HUES64 (cell line): ENCODE measurements at regions not wholly inside any gene's neighbourhood (a gene's known extent, or its start where the extent isn't known, plus 50 kb on each side); places are given as distances from the start of the nearest gene placed in this dataset.

Source experiments
- H3K27ac ChIP-seq: 2 replicates; pipeline ENCODE4 v1.7.0; 2013; ENCODE audit warnings: low read depth, low read length, inconsistent platforms
- H3K27me3 ChIP-seq: 2 replicates; pipeline ENCODE4 v1.6.1; 2013; ENCODE audit warnings: mild to moderate bottlenecking, low read length; ENCODE audit not compliant: insufficient read depth
- H3K36me3 ChIP-seq: 2 replicates; pipeline ENCODE4 v1.6.1; 2013; ENCODE audit warnings: mild to moderate bottlenecking, low read length; ENCODE audit not compliant: insufficient read depth
- H3K4me1 ChIP-seq: 2 replicates; pipeline ENCODE4 v1.6.1; 2013; ENCODE audit warnings: mild to moderate bottlenecking, low read length, moderate library complexity; ENCODE audit not compliant: insufficient read depth
- H3K4me3 ChIP-seq: 2 replicates; pipeline ENCODE4 v1.5.1; 2013; ENCODE audit warnings: mild to moderate bottlenecking, low read length, moderate library complexity
- H3K9ac ChIP-seq: 2 replicates; pipeline ENCODE4 v1.6.1; 2013; ENCODE audit warnings: mild to moderate bottlenecking, low read depth, low read length
- H3K9me3 ChIP-seq: 2 replicates; pipeline ENCODE4 v1.6.1; 2013; ENCODE audit warnings: low read depth, low read length; ENCODE audit not compliant: insufficient read depth
- WGBS: fragments of 150-250, 120-280 bp; methylation state at CpG from one replicate; pipeline ENCODE4 v1.1.7; 2013; ENCODE audit warnings: missing lambda C conversion rate; 5-methylcytosine and 5-hydroxymethylcytosine counted together

DNA sequence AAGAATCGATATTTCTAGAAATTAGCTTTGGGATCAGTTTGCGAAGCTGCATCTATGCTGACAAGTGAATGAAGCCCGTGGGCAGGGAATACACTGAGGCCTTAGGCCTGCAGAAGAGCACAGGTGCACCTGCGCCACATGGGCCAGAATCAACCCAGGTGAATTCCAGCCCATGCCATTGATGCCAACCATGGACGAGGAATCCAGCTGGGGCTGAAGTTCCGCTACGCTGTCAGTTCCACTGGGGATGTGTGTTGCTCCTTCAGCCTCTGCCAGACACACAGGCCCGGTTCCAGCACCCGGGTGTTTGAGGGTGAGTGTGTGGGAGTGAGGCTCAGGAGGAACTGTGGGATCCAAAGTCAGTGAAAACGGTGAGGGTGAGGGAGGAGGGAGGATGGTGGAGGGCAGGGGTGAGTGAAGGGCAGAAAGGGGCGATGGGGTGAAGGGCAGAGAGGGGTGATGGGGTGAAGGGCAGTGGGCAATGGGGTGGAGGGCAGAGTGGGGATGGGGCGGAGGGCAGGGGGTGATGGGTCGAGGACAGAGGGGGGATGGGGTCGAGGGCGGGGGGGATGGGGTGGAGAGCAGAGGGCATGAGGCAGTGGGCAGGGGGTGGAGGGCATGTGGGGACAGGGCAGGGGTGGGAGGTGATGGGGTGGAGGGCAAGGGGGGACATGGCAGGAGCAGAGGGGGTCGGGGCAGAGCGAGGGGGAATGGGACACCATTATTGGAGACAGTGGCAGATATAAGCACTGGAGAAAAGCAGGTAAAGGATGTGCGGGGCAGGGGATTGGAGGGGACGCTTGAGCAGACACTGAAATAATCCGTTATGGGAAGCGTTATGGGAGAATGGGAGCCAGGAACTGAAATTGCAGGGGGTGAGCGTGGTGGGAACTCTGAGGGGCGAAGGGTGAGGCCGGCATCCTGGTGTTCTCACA is 931.6 kb downstream of the BRD1 start:
- no peaks in the 10 kb centered on the region for H3K4me1 ChIP-seq
- H3K27me3 ChIP-seq = no peaks in the 10 kb centered on the region
- H3K9me3 ChIP-seq = no peaks in the 10 kb centered on the region
- 94% methylated on average over 24 of the region's 24 CpGs for WGBS
- no peak overlapping the region for H3K9ac ChIP-seq
- H3K36me3 ChIP-seq = no peaks in the 10 kb centered on the region
- H3K4me3 ChIP-seq = no peak overlapping the region
- no peak overlapping the region for H3K27ac ChIP-seq

GRCh38 chr22:48895336-48895735 is 932.3 kb downstream of the BRD1 start:
- H3K9ac ChIP-seq = no peak overlapping the region
- no peaks in the 10 kb centered on the region for H3K27me3 ChIP-seq
- no peaks in the 10 kb centered on the region for H3K9me3 ChIP-seq
- H3K27ac ChIP-seq = no peak overlapping the region
- WGBS = 95% methylated on average over 9 of the region's 9 CpGs
- H3K4me1 ChIP-seq = no peaks in the 10 kb centered on the region
- H3K4me3 ChIP-seq = no peak overlapping the region
- no peaks in the 10 kb centered on the region for H3K36me3 ChIP-seq

DNA sequence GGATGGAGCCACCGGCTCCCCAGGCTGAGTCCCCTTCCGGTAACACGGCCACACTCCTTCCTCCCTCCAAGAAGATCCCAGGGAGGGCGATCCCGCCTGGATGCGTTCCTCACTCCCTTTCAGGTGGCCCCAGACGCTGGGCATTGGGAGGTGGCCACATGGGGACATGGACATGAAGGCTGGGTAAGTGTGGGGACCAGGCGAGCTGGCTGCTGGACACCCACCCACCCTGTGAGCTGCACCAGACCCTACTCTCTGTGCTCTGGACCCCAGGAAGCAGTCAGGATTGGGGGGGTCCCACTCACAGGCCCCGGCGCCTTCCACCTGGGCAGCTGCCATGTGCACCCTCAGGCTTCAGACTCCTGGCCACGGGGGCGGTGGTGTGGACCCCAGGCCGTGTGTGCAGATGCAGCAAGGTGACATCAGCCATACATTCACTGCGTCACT is 932.8 kb downstream of the BRD1 start:
- H3K9me3 ChIP-seq = no peaks in the 10 kb centered on the region
- H3K27me3 ChIP-seq = no peaks in the 10 kb centered on the region
- H3K4me1 ChIP-seq = no peaks in the 10 kb centered on the region
- H3K4me3 ChIP-seq = no peak overlapping the region
- no peak overlapping the region for H3K9ac ChIP-seq
- 95% methylated on average over 14 of the region's 14 CpGs for WGBS
- H3K36me3 ChIP-seq = no peaks in the 10 kb centered on the region
- no peak overlapping the region for H3K27ac ChIP-seq

- no peaks in the 10 kb centered on the region for H3K27me3 ChIP-seq
- WGBS = 87% methylated on average over 23 of the region's 23 CpGs
- H3K9me3 ChIP-seq = no peaks in the 10 kb centered on the region
Observed at GRCh38 chr22:48894064-48894671, 933.5 kb downstream of the BRD1 start.

DNA sequence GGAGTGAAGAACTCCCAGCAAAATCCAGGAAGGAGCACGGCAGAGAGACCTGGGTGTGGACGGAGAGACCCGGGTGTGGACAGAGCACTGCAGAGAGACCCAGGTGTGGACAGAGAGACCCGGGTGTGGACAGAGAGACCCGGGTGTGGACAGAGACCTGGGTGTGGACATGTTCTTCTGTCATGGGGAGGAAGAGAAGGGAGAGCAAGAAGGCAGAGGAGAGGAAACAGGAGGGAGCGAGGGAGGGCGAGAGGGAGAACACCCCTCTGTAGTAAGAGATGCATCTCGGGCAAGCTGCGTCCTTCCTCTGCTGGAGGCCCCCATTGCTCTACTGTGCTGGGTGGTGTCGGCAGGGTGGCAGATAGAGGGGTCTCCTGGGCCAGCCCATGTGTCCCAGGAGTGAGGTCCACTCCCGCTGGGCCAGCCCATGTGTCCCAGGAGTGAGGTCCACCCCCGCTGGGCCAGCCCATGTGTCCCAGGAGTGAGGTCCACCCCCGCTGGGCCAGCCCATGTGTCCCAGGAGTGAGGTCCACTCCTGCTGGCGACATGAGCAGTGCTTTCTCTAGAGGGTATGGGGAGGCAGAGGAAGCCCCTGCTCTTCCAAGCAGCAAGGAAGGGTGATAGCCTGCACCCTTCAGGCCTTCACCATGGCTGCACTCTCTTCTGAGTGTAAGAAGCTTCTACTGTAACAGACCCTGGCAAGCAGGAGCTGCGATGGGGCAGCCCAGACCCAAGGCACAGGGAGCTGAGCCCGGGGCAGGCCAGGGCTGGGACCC is 934.2 kb downstream of the BRD1 start:
- WGBS = 92% methylated on average over 16 of the region's 16 CpGs
- Histone ChIP-seq H3K4me3 (no peak overlapping the region), H3K27ac (no peak overlapping the region), H3K9ac (no peak overlapping the region), H3K4me1 (no peaks in the 10 kb centered on the region), H3K36me3 (no peaks in the 10 kb centered on the region), H3K27me3 (no peaks in the 10 kb centered on the region), H3K9me3 (no peaks in the 10 kb centered on the region)

More at GRCh38 chr22:48894064-48894671, 933.5 kb downstream of the BRD1 start:
- H3K27ac ChIP-seq = no peak overlapping the region
- no peak overlapping the region for H3K4me3 ChIP-seq
- H3K36me3 ChIP-seq = no peaks in the 10 kb centered on the region
- no peak overlapping the region for H3K9ac ChIP-seq
- H3K4me1 ChIP-seq = no peaks in the 10 kb centered on the region

- Histone ChIP-seq H3K27ac (no peak overlapping the region), H3K9ac (no peak overlapping the region), H3K27me3 (no peaks in the 10 kb centered on the region), H3K4me3 (no peak overlapping the region), H3K4me1 (no peaks in the 10 kb centered on the region), H3K36me3 (no peaks in the 10 kb centered on the region), H3K9me3 (no peaks in the 10 kb centered on the region)
- 92% methylated on average over 14 of the region's 14 CpGs for WGBS
Observed at GRCh38 chr22:48892578-48893287, 934.9 kb downstream of the BRD1 start.

- Histone ChIP-seq H3K36me3 (no peaks in the 10 kb centered on the region), H3K9me3 (no peaks in the 10 kb centered on the region), H3K9ac (no peak overlapping the region), H3K4me3 (no peak overlapping the region), H3K4me1 (no peaks in the 10 kb centered on the region), H3K27me3 (no peaks in the 10 kb centered on the region), H3K27ac (no peak overlapping the region)
- WGBS = 90% methylated on average over 9 of the region's 9 CpGs
Observed at GRCh38 chr22:48891688-48892577, 935.7 kb downstream of the BRD1 start.

GRCh38 chr22:48890693-48891554 is 936.7 kb downstream of the BRD1 start:
- no peaks in the 10 kb centered on the region for H3K36me3 ChIP-seq
- no peaks in the 10 kb centered on the region for H3K27me3 ChIP-seq
- H3K4me3 ChIP-seq = no peak overlapping the region
- 92% methylated on average over 14 of the region's 14 CpGs for WGBS
- H3K27ac ChIP-seq = no peak overlapping the region
- H3K4me1 ChIP-seq = no peaks in the 10 kb centered on the region
- H3K9ac ChIP-seq = no peak overlapping the region
- no peaks in the 10 kb centered on the region for H3K9me3 ChIP-seq

GRCh38 chr22:48889887-48890692 is 937.6 kb downstream of the BRD1 start:
- Histone ChIP-seq H3K4me3 (no peak overlapping the region), H3K9ac (no peak overlapping the region), H3K36me3 (no peaks in the 10 kb centered on the region), H3K27me3 (no peaks in the 10 kb centered on the region), H3K4me1 (no peaks in the 10 kb centered on the region), H3K9me3 (no peaks in the 10 kb centered on the region), H3K27ac (no peak overlapping the region)
- 87% methylated on average over 22 of the region's 22 CpGs for WGBS
